D721Med (cell line): ENCODE measurements at regions not wholly inside any gene's neighbourhood (a gene's known extent, or its start where the extent isn't known, plus 50 kb on each side); places are given as distances from the start of the nearest gene placed in this dataset.

Experiments used
- DNase-seq: peaks from one replicate; pipeline ENCODE4 v3.0.0; 2011; ENCODE audit warnings: low spot score; ENCODE audit not compliant: insufficient read length
- FAIRE-seq: peaks from 2 replicates; lab custom pipeline; 2011; peaks lifted over from hg19 to GRCh38; lab: Jason Lieb, UNC
- CTCF ChIP-seq: IDR thresholded peaks from 2 replicates; pipeline ENCODE4 v1.5.1; 2012; ENCODE audit warnings: mild to moderate bottlenecking, control low read depth; ENCODE audit not compliant: insufficient read depth; ENCODE audit errors: missing control alignments

- DNase-seq = no peak
- no peak for FAIRE-seq
- TF ChIP-seq CTCF = no peak
Measured at GRCh38 chr7:10282909-10283308, 690.8 kb upstream of the PHF14 start.

- TF ChIP-seq CTCF = no peak
- DNase-seq = no peak
- FAIRE-seq = no peak
Measured at GRCh38 chr7:10284001-10284400, 689.7 kb upstream of the PHF14 start.

- FAIRE-seq (peak; percentile 58), DNase-seq (no peak)
- TF ChIP-seq CTCF = no peak
Measured at GRCh38 chr7:10299384-10299783, 674.3 kb upstream of the PHF14 start.

GRCh38 chr7:10300577-10300976, 673.1 kb upstream of the PHF14 start:
- DNase-seq = no peak
- no peak for FAIRE-seq
- no peak for TF ChIP-seq CTCF

- FAIRE-seq (no peak), DNase-seq (no peak)
- TF ChIP-seq CTCF = no peak
Measured at GRCh38 chr7:10308276-10308675, 665.4 kb upstream of the PHF14 start.

GRCh38 chr7:10312942-10313341, 660.7 kb upstream of the PHF14 start:
- FAIRE-seq (no peak), DNase-seq (no peak)
- TF ChIP-seq CTCF = no peak

- no peak for TF ChIP-seq CTCF
- FAIRE-seq (no peak), DNase-seq (no peak)
Measured at GRCh38 chr7:10315881-10316280, 657.8 kb upstream of the PHF14 start.
